AG08396 (cell line): ENCODE measurements at regions not wholly inside any gene's neighbourhood (a gene's known extent, or its start where the extent isn't known, plus 50 kb on each side); places are given as distances from the start of the nearest gene placed in this dataset.

Experiments used
- DNase-seq: peaks from one replicate; pipeline ENCODE4 v3.0.0; 2012; ENCODE audit warnings: low spot score, mixed read lengths

- DNase-seq = no peak
These were observed 342.5 kb upstream of the TGFBR2 start for GRCh38 chr3:30263925-30264313.

GRCh38 chr3:30266524-30266923 is 339.9 kb upstream of the TGFBR2 start:
- DNase-seq = no peak

GRCh38 chr3:30268288-30268687 is 338.1 kb upstream of the TGFBR2 start:
- DNase-seq = no peak

GRCh38 chr3:30269751-30270445 is 336.5 kb upstream of the TGFBR2 start:
- no peak for DNase-seq

- no peak for DNase-seq
These were observed 334.6 kb upstream of the TGFBR2 start for GRCh38 chr3:30271781-30272180.

GRCh38 chr3:30273304-30274072 is 332.9 kb upstream of the TGFBR2 start:
- no peak for DNase-seq

- DNase-seq = no peak
These were observed 328.9 kb upstream of the TGFBR2 start for GRCh38 chr3:30277494-30277893.

- no peak for DNase-seq
These were observed 324.9 kb upstream of the TGFBR2 start for GRCh38 chr3:30281526-30281925.

GRCh38 chr3:30282154-30282696 is 324.2 kb upstream of the TGFBR2 start:
- DNase-seq = peak; percentile 56

GRCh38 chr3:30285188-30286006 is 321.0 kb upstream of the TGFBR2 start:
- DNase-seq = no peak

- peak; percentile 56 for DNase-seq
These were observed 320.3 kb upstream of the TGFBR2 start for GRCh38 chr3:30286007-30286669.

- DNase-seq = no peak
These were observed 319.6 kb upstream of the TGFBR2 start for GRCh38 chr3:30286811-30287210.

- no peak for DNase-seq
These were observed 317.6 kb upstream of the TGFBR2 start for GRCh38 chr3:30288830-30289229.

GRCh38 chr3:30289324-30289723 is 317.1 kb upstream of the TGFBR2 start:
- DNase-seq = no peak

- DNase-seq = no peak
These were observed 316.6 kb upstream of the TGFBR2 start for GRCh38 chr3:30289766-30290165.

- no peak for DNase-seq
These were observed 315.9 kb upstream of the TGFBR2 start for GRCh38 chr3:30290479-30290878.

- no peak for DNase-seq
These were observed 314.1 kb upstream of the TGFBR2 start for GRCh38 chr3:30292192-30292893.

GRCh38 chr3:30293621-30294240 is 312.7 kb upstream of the TGFBR2 start:
- DNase-seq = no peak

GRCh38 chr3:30294241-30294667 is 312.1 kb upstream of the TGFBR2 start:
- DNase-seq = peak; percentile 5

- no peak for DNase-seq
These were observed 309.3 kb upstream of the TGFBR2 start for GRCh38 chr3:30297112-30297511.
